HCT116 (cell line): ENCODE measurements at regions not wholly inside any gene's neighbourhood (a gene's known extent, or its start where the extent isn't known, plus 50 kb on each side); places are given as distances from the start of the nearest gene placed in this dataset.
"Not testable (repeated sequence)": the region's sequence is repeated elsewhere in the genome, so short reads cannot be mapped to it uniquely, and the experiment has no call there.

Experiments
- CTCF ChIP-seq, 3 experiments: fragments of 200-600 bp in 1 of 3; sonication (generic) in 1 of 3; IDR thresholded peaks in 2 of 3; conservative IDR thresholded peaks in 1 of 3; 2 replicates each; pipeline ENCODE4 v1.5.1; 2012 to 2017; ENCODE audit warnings: low read depth in 2 of 3, low read length in 2 of 3, antibody characterized with exemption in 1 of 3, borderline replicate concordance in 1 of 3, control low read depth in 1 of 3, mild to moderate bottlenecking in 1 of 3, mixed read lengths in 1 of 3, mixed run types in 1 of 3, moderate library complexity in 1 of 3; ENCODE audit not compliant: insufficient read depth in 1 of 3
- ELF1 ChIP-seq: IDR thresholded peaks from 2 replicates; pipeline ENCODE4 v1.6.1; 2012; ENCODE audit warnings: low read depth, borderline replicate concordance
- EZH2phosphoT487 ChIP-seq: fragments of 200-600 bp; IDR thresholded peaks from 2 replicates; pipeline ENCODE4 v1.6.1; 2018; ENCODE audit warnings: antibody characterized with exemption, borderline replicate concordance
- SP1 ChIP-seq: IDR thresholded peaks from 2 replicates; pipeline ENCODE4 v1.6.1; 2012; ENCODE audit warnings: low read depth

GRCh38 chr4:69020462-69020807 lies 68.8 kb upstream of the UGT2A3 start:
- TF ChIP-seq EZH2phosphoT487; CTCF (IDR thresholded peaks at IDR 0.05 in 2 of 3, conservative IDR thresholded peaks at IDR 0.05 in 1 of 3; ENCODE audit: borderline replicate concordance in 1 of 3, insufficient read depth in 1 of 3, low read depth in 2 of 3, low read length in 2 of 3); ELF1; SP1: not testable (repeated sequence)
